ENCODE measurements at regions not wholly inside any gene's neighbourhood (a gene's known extent, or its start where the extent isn't known, plus 50 kb on each side); places are given as distances from the start of the nearest gene placed in this dataset.

GRCh38 chr2:198544461-198544860, 740.1 kb downstream of the PLCL1 start:
- Histone ChIP-seq H3K4me2 (ENCODE audit: insufficient read depth, low read length) (no peak overlapping the region), H3K9me3 (ENCODE audit: low read depth, low read length) (no peaks in the 10 kb centered on the region), H3K36me3 (ENCODE audit: insufficient read depth, low read length) (no peaks in the 10 kb centered on the region), H3K4me1 (ENCODE audit: insufficient read depth, low read length) (no peaks in the 10 kb centered on the region), H3K4me3 (ENCODE audit: insufficient read depth, low read length) (no peak overlapping the region), H2AFZ (ENCODE audit: low read length) (no peak overlapping the region), H3K27me3 (ENCODE audit: insufficient read depth, low read length) (no peaks in the 10 kb centered on the region), H3K27ac (ENCODE audit: low read depth, low read length) (no peak overlapping the region), H4K20me1 (ENCODE audit: insufficient read depth, low read length) (no peaks in the 10 kb centered on the region), H3K79me2 (ENCODE audit: insufficient read depth, low read length) (no peaks in the 10 kb centered on the region)
- no peak for DNase-seq (ENCODE audit: insufficient read length, low spot score, missing footprints)
- TF ChIP-seq, protein P1, sequence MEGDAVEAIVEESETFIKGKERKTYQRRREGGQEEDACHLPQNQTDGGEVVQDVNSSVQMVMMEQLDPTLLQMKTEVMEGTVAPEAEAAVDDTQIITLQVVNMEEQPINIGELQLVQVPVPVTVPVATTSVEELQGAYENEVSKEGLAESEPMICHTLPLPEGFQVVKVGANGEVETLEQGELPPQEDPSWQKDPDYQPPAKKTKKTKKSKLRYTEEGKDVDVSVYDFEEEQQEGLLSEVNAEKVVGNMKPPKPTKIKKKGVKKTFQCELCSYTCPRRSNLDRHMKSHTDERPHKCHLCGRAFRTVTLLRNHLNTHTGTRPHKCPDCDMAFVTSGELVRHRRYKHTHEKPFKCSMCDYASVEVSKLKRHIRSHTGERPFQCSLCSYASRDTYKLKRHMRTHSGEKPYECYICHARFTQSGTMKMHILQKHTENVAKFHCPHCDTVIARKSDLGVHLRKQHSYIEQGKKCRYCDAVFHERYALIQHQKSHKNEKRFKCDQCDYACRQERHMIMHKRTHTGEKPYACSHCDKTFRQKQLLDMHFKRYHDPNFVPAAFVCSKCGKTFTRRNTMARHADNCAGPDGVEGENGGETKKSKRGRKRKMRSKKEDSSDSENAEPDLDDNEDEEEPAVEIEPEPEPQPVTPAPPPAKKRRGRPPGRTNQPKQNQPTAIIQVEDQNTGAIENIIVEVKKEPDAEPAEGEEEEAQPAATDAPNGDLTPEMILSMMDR (IDR thresholded peaks at IDR 0.05; ENCODE audit: extremely low read depth, low read depth, low read length): no peak

DNA sequence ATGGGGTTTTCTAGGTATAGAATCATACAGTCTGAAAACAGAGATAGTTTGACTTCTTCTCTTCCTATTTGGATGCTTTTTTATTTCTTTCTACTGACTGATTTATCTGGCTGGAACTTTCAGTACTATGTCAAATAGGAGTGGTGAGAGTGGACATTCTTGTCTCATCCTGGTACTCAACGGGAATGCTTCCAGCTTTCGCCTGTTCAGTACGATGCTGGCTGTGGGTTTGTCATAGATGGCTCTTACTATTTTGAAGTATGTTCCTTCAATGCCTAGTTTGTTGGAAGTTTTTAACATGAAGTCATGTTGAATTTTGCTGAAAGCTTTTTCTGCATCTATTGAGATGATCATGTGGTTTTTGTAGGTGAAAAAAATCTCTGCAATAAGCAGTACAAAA, 730.4 kb downstream of the PLCL1 start:
- Histone ChIP-seq H2AFZ (ENCODE audit: low read length) (no peak overlapping the region), H3K9me3 (ENCODE audit: low read depth, low read length) (no peaks in the 10 kb centered on the region), H4K20me1 (ENCODE audit: insufficient read depth, low read length) (no peaks in the 10 kb centered on the region), H3K27me3 (ENCODE audit: insufficient read depth, low read length) (no peaks in the 10 kb centered on the region), H3K4me1 (ENCODE audit: insufficient read depth, low read length) (no peaks in the 10 kb centered on the region), H3K36me3 (ENCODE audit: insufficient read depth, low read length) (no peaks in the 10 kb centered on the region), H3K4me2 (ENCODE audit: insufficient read depth, low read length) (no peak overlapping the region), H3K79me2 (ENCODE audit: insufficient read depth, low read length) (no peaks in the 10 kb centered on the region), H3K27ac (ENCODE audit: low read depth, low read length) (no peak overlapping the region), H3K4me3 (ENCODE audit: insufficient read depth, low read length) (no peak overlapping the region)
- TF ChIP-seq, protein P1 (IDR thresholded peaks at IDR 0.05; ENCODE audit: extremely low read depth, low read depth, low read length): no peak
- no peak for DNase-seq (ENCODE audit: insufficient read length, low spot score, missing footprints)

DNA sequence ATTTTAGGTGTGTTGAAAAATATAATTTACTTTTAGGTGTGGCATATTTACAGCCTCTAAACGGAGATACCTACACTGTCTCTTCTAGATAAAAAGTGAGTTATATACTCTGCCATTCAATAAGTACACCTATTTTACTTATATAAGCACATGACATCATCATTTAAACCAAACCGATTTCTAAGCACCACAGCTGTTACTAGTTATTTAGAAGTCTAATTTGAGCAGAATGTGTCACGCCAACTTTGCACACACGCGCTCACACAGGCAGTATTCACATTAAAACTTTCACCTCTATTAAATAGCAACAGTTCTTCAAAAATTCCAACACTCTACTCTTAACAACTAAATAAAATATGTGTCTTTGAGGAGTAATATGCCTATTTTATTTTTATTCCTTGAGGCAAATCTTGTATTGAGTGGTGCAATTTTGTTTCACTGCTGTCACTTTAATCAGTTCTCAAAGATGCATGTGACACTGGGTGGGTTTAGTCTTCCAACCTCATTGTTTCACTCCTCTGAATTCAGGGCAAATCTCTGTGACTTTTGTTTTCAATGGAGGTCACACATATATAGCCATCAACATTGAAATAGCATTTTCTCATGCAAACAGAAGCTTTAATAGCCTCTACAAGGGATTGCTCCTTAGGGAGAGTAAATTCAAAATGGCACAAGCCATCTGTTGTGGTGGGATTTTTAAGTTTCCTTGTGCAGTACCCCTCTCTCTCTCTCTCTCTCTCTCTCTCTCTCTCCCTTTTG, 721.0 kb downstream of the PLCL1 start:
- TF ChIP-seq, protein P1 (IDR thresholded peaks at IDR 0.05; ENCODE audit: extremely low read depth, low read depth, low read length): no peak
- Histone ChIP-seq H3K27ac (ENCODE audit: low read depth, low read length) (no peak overlapping the region), H3K4me2 (ENCODE audit: insufficient read depth, low read length) (no peak overlapping the region), H4K20me1 (ENCODE audit: insufficient read depth, low read length) (no peaks in the 10 kb centered on the region), H3K9me3 (ENCODE audit: low read depth, low read length) (no peaks in the 10 kb centered on the region), H3K27me3 (ENCODE audit: insufficient read depth, low read length) (no peaks in the 10 kb centered on the region), H3K36me3 (ENCODE audit: insufficient read depth, low read length) (no peaks in the 10 kb centered on the region), H2AFZ (ENCODE audit: low read length) (no peak overlapping the region), H3K79me2 (ENCODE audit: insufficient read depth, low read length) (no peaks in the 10 kb centered on the region), H3K4me1 (ENCODE audit: insufficient read depth, low read length) (no peaks in the 10 kb centered on the region), H3K4me3 (ENCODE audit: insufficient read depth, low read length) (no peak overlapping the region)
- no peak for DNase-seq (ENCODE audit: insufficient read length, low spot score, missing footprints)

GRCh38 chr2:198523710-198524109, 719.3 kb downstream of the PLCL1 start:
- Histone ChIP-seq H3K4me1 (ENCODE audit: insufficient read depth, low read length) (no peaks in the 10 kb centered on the region), H3K4me2 (ENCODE audit: insufficient read depth, low read length) (no peak overlapping the region), H3K27ac (ENCODE audit: low read depth, low read length) (no peak overlapping the region), H4K20me1 (ENCODE audit: insufficient read depth, low read length) (no peaks in the 10 kb centered on the region), H3K36me3 (ENCODE audit: insufficient read depth, low read length) (no peaks in the 10 kb centered on the region), H2AFZ (ENCODE audit: low read length) (no peak overlapping the region), H3K79me2 (ENCODE audit: insufficient read depth, low read length) (no peaks in the 10 kb centered on the region), H3K27me3 (ENCODE audit: insufficient read depth, low read length) (no peaks in the 10 kb centered on the region), H3K4me3 (ENCODE audit: insufficient read depth, low read length) (no peak overlapping the region), H3K9me3 (ENCODE audit: low read depth, low read length) (no peaks in the 10 kb centered on the region)
- TF ChIP-seq, protein P1 (IDR thresholded peaks at IDR 0.05; ENCODE audit: extremely low read depth, low read depth, low read length): no peak
- DNase-seq (ENCODE audit: insufficient read length, low spot score, missing footprints): no peak
